OCI-LY1 (cell line): ENCODE measurements at regions not wholly inside any gene's neighbourhood (a gene's known extent, or its start where the extent isn't known, plus 50 kb on each side); places are given as distances from the start of the nearest gene placed in this dataset.

ENCODE experiments used
- H2AFZ ChIP-seq: fragments of 200-600 bp; sonication (generic), shearing (Covaris generic); 2 replicates; pipeline ENCODE4 v1.6.0; 2014; ENCODE audit warnings: antibody characterized with exemption, mild to moderate bottlenecking, low read length
- H3F3A ChIP-seq: fragments of 200-600 bp; sonication (generic), shearing (Covaris generic); 2 replicates; pipeline ENCODE4 v1.6.0; 2014; ENCODE audit warnings: mild to moderate bottlenecking, antibody characterized with exemption, low read length, moderate library complexity; ENCODE audit not compliant: insufficient read depth
- H3K27ac ChIP-seq: fragments of 200-600 bp; sonication (generic); 2 replicates; pipeline ENCODE4 v1.5.1; 2014; ENCODE audit warnings: low read length, mixed run types, mild to moderate bottlenecking, low read depth; ENCODE audit not compliant: poor library complexity, severe bottlenecking
- H3K27me3 ChIP-seq: fragments of 200-600 bp; sonication (generic); 2 replicates; pipeline ENCODE4 v1.6.0; 2014; ENCODE audit warnings: antibody characterized with exemption, mild to moderate bottlenecking, low read length, moderate library complexity; ENCODE audit not compliant: insufficient read depth
- H3K36me3 ChIP-seq: fragments of 200-600 bp; sonication (generic); 2 replicates; pipeline ENCODE4 v1.6.1; 2014; ENCODE audit warnings: mild to moderate bottlenecking, antibody characterized with exemption, low read length, moderate library complexity, mixed read lengths; ENCODE audit not compliant: insufficient read depth
- H3K4me1 ChIP-seq: fragments of 200-600 bp; sonication (generic); 2 replicates; pipeline ENCODE4 v1.5.1; 2014; ENCODE audit warnings: mild to moderate bottlenecking, low read length, moderate library complexity; ENCODE audit not compliant: insufficient read depth, severe bottlenecking
- H3K4me2 ChIP-seq: fragments of 200-600 bp; sonication (generic), shearing (Covaris generic); 2 replicates; pipeline ENCODE4 v1.6.1; 2014; ENCODE audit warnings: low read length
- H3K4me3 ChIP-seq: fragments of 200-600 bp; sonication (generic); 2 replicates; pipeline ENCODE4 v1.5.1; 2014; ENCODE audit warnings: low read length, low read depth, mild to moderate bottlenecking, mixed read lengths; ENCODE audit not compliant: poor library complexity, severe bottlenecking
- H3K79me2 ChIP-seq: fragments of 200-600 bp; shearing (Covaris generic); 2 replicates; pipeline ENCODE4 v1.6.1; 2016; ENCODE audit warnings: mixed run types, low read length, mixed read lengths; ENCODE audit not compliant: insufficient read depth
- H3K9ac ChIP-seq: fragments of 200-600 bp; sonication (generic), shearing (Covaris generic); 2 replicates; pipeline ENCODE4 v1.6.1; 2014; ENCODE audit warnings: mild to moderate bottlenecking, low read length, mixed read lengths
- H3K9me2 ChIP-seq: fragments of 200-600 bp; sonication (generic), shearing (Covaris generic); 2 replicates; pipeline ENCODE4 v1.6.1; 2014; ENCODE audit warnings: low read depth, mild to moderate bottlenecking, low read length, mixed read lengths
- H3K9me3 ChIP-seq: fragments of 200-600 bp; shearing (Covaris generic); 2 replicates; pipeline ENCODE4 v1.6.1; 2014; ENCODE audit warnings: low read length, mixed read lengths
- H4K20me1 ChIP-seq: fragments of 200-600 bp; sonication (generic), shearing (Covaris generic); 2 replicates; pipeline ENCODE4 v1.6.0; 2016; ENCODE audit warnings: mild to moderate bottlenecking, low read length; ENCODE audit not compliant: insufficient read depth
- CTCF ChIP-seq: fragments of 200-600 bp; sonication (generic), shearing (Covaris generic); IDR thresholded peaks from 2 replicates; pipeline ENCODE4 v1.5.1; 2017; ENCODE audit warnings: mild to moderate bottlenecking, antibody characterized with exemption, low read length, moderate library complexity, mixed read lengths
- EZH2 ChIP-seq: fragments of 200-600 bp; sonication (generic), shearing (Covaris generic); IDR thresholded peaks from 2 replicates; pipeline ENCODE4 v1.8.0; 2017; ENCODE audit warnings: borderline replicate concordance, mixed run types, mild to moderate bottlenecking, antibody characterized with exemption, low read length, moderate library complexity, mixed read lengths

GRCh38 chr18:53918091-53918490, 306.4 kb downstream of the MBD2 start:
- no peaks in the 10 kb centered on the region for H3K27me3 ChIP-seq
- no peaks in the 10 kb centered on the region for H3K4me1 ChIP-seq
- TF ChIP-seq EZH2 (no peak), CTCF (no peak)
- no peak overlapping the region for H3K4me3 ChIP-seq
- no peaks in the 10 kb centered on the region for H3F3A ChIP-seq
- no peak overlapping the region for H3K4me2 ChIP-seq
- no peaks in the 10 kb centered on the region for H3K9me2 ChIP-seq
- H3K27ac ChIP-seq, result no peak overlapping the region
- no peak overlapping the region for H3K9ac ChIP-seq
- H4K20me1 ChIP-seq, result no peaks in the 10 kb centered on the region
- H3K9me3 ChIP-seq, result no peaks in the 10 kb centered on the region
- no peaks in the 10 kb centered on the region for H3K36me3 ChIP-seq
- no peaks in the 10 kb centered on the region for H3K79me2 ChIP-seq
- H2AFZ ChIP-seq, result no peak overlapping the region

- Histone ChIP-seq H3K27me3 (no peaks in the 10 kb centered on the region), H3K9ac (no peak overlapping the region), H3K27ac (no peak overlapping the region), H3K9me3 (no peaks in the 10 kb centered on the region), H3K4me3 (no peak overlapping the region), H3K79me2 (no peaks in the 10 kb centered on the region), H3K4me1 (no peaks in the 10 kb centered on the region), H3K4me2 (no peak overlapping the region), H2AFZ (no peak overlapping the region), H3K9me2 (no peaks in the 10 kb centered on the region), H4K20me1 (no peaks in the 10 kb centered on the region), H3K36me3 (no peaks in the 10 kb centered on the region), H3F3A (no peaks in the 10 kb centered on the region)
- TF ChIP-seq CTCF (no peak), EZH2 (no peak)
These were observed 313.3 kb downstream of the MBD2 start for GRCh38 chr18:53911200-53911599.

GRCh38 chr18:53909668-53910067, 314.8 kb downstream of the MBD2 start:
- no peak overlapping the region for H3K4me2 ChIP-seq
- H3K36me3 ChIP-seq, result no peaks in the 10 kb centered on the region
- no peak overlapping the region for H3K4me3 ChIP-seq

More at GRCh38 chr18:53909668-53910067, 314.8 kb downstream of the MBD2 start:
- no peak for TF ChIP-seq EZH2
- no peak for TF ChIP-seq CTCF
- Histone ChIP-seq H3K9ac (no peak overlapping the region), H2AFZ (no peak overlapping the region), H3K27ac (no peak overlapping the region), H3K9me2 (no peaks in the 10 kb centered on the region), H3K4me1 (no peaks in the 10 kb centered on the region), H3K79me2 (no peaks in the 10 kb centered on the region), H3K9me3 (no peaks in the 10 kb centered on the region), H3F3A (no peaks in the 10 kb centered on the region), H4K20me1 (no peaks in the 10 kb centered on the region), H3K27me3 (no peaks in the 10 kb centered on the region)
